GM18868 (cell line): ENCODE measurements at regions not wholly inside any gene's neighbourhood (a gene's known extent, or its start where the extent isn't known, plus 50 kb on each side); places are given as distances from the start of the nearest gene placed in this dataset.

Source experiments
- ATAC-seq: cut with Tn5 transposase; IDR thresholded peaks from one replicate; pipeline ENCODE4 v1.9.1; 2021; ENCODE audit warnings: mild to moderate bottlenecking, moderate library complexity; ENCODE audit not compliant: unreplicated experiment

GRCh38 chr3:76943671-76944070 is 96.2 kb upstream of the ROBO2 start:
- ATAC-seq: no peak

- no peak for ATAC-seq
Measured at GRCh38 chr3:76949033-76949432, 90.9 kb upstream of the ROBO2 start.

GRCh38 chr3:76949462-76949861 is 90.4 kb upstream of the ROBO2 start:
- ATAC-seq: no peak

GRCh38 chr3:76950590-76950989 is 89.3 kb upstream of the ROBO2 start:
- ATAC-seq: no peak

GRCh38 chr3:76954412-76954811 is 85.5 kb upstream of the ROBO2 start:
- no peak for ATAC-seq

- no peak for ATAC-seq
Measured at GRCh38 chr3:76958274-76958673, 81.6 kb upstream of the ROBO2 start.

- no peak for ATAC-seq
Measured at GRCh38 chr3:76958861-76959260, 81.0 kb upstream of the ROBO2 start.

GRCh38 chr3:76961284-76961683 is 78.6 kb upstream of the ROBO2 start:
- no peak for ATAC-seq

GRCh38 chr3:76965122-76965725 is 74.7 kb upstream of the ROBO2 start:
- ATAC-seq: no peak

- ATAC-seq: no peak
Measured at GRCh38 chr3:76969471-76969870, 70.4 kb upstream of the ROBO2 start.

GRCh38 chr3:76969996-76970615 is 69.8 kb upstream of the ROBO2 start:
- ATAC-seq: no peak

GRCh38 chr3:76972624-76973296 is 67.1 kb upstream of the ROBO2 start:
- ATAC-seq: no peak

- no peak for ATAC-seq
Measured at GRCh38 chr3:76976996-76977395, 62.9 kb upstream of the ROBO2 start.

- ATAC-seq: no peak
Measured at GRCh38 chr3:76985645-76986044, 54.3 kb upstream of the ROBO2 start.

- ATAC-seq: no peak
Measured at GRCh38 chr3:76986876-76987474, 52.9 kb upstream of the ROBO2 start.
